ENCODE measurements at regions not wholly inside any gene's neighbourhood (a gene's known extent, or its start where the extent isn't known, plus 50 kb on each side); places are given as distances from the start of the nearest gene placed in this dataset.

- no peak for TF ChIP-seq CTCF (IDR thresholded peaks at IDR 0.05; ENCODE audit: insufficient read depth, low read length, severe bottlenecking)
- Histone ChIP-seq H3K4me3 (ENCODE audit: low read depth, low read length) (no peak overlapping the region), H3K36me3 (ENCODE audit: control insufficient read depth, insufficient read depth, low read length) (no peaks in the 10 kb centered on the region), H3K27me3 (ENCODE audit: control insufficient read depth, insufficient read depth, low read length) (no peaks in the 10 kb centered on the region)
- DNase-seq (ENCODE audit: low read depth), result no peak
- FAIRE-seq, result no peak
Observed at GRCh38 chrX:122857734-122858133, 326.3 kb upstream of the GRIA3 start.

- TF ChIP-seq CTCF (IDR thresholded peaks at IDR 0.05; ENCODE audit: insufficient read depth, low read length, severe bottlenecking), result no peak
- no peak for FAIRE-seq
Observed at GRCh38 chrX:122863067-122863466, 321.0 kb upstream of the GRIA3 start.

GRCh38 chrX:122866532-122866931 is 317.5 kb upstream of the GRIA3 start:
- Histone ChIP-seq H3K4me3 (ENCODE audit: low read depth, low read length) (no peak overlapping the region), H3K27me3 (ENCODE audit: control insufficient read depth, insufficient read depth, low read length) (no peaks in the 10 kb centered on the region), H3K36me3 (ENCODE audit: control insufficient read depth, insufficient read depth, low read length) (no peaks in the 10 kb centered on the region)
- peak; percentile 89 for DNase-seq (ENCODE audit: low read depth)
- FAIRE-seq, result no peak
- no peak for TF ChIP-seq CTCF (IDR thresholded peaks at IDR 0.05; ENCODE audit: insufficient read depth, low read length, severe bottlenecking)

More at GRCh38 chrX:122863067-122863466, 321.0 kb upstream of the GRIA3 start:
- no peak overlapping the region for H3K4me3 ChIP-seq (ENCODE audit: low read depth, low read length)
- H3K27me3 ChIP-seq (ENCODE audit: control insufficient read depth, insufficient read depth, low read length), result no peaks in the 10 kb centered on the region
- no peak for DNase-seq (ENCODE audit: low read depth)
- no peaks in the 10 kb centered on the region for H3K36me3 ChIP-seq (ENCODE audit: control insufficient read depth, insufficient read depth, low read length)

GRCh38 chrX:122868631-122869030 is 315.4 kb upstream of the GRIA3 start:
- Histone ChIP-seq H3K27me3 (ENCODE audit: control insufficient read depth, insufficient read depth, low read length) (no peaks in the 10 kb centered on the region), H3K36me3 (ENCODE audit: control insufficient read depth, insufficient read depth, low read length) (no peaks in the 10 kb centered on the region), H3K4me3 (ENCODE audit: low read depth, low read length) (no peak overlapping the region)
- FAIRE-seq (no peak), DNase-seq (ENCODE audit: low read depth) (no peak)
- TF ChIP-seq CTCF (IDR thresholded peaks at IDR 0.05; ENCODE audit: insufficient read depth, low read length, severe bottlenecking), result no peak

GRCh38 chrX:122869171-122869570 is 314.9 kb upstream of the GRIA3 start:
- Histone ChIP-seq H3K4me3 (ENCODE audit: low read depth, low read length) (no peak overlapping the region), H3K36me3 (ENCODE audit: control insufficient read depth, insufficient read depth, low read length) (no peaks in the 10 kb centered on the region), H3K27me3 (ENCODE audit: control insufficient read depth, insufficient read depth, low read length) (no peaks in the 10 kb centered on the region)
- DNase-seq (ENCODE audit: low read depth) (no peak), FAIRE-seq (no peak)
- TF ChIP-seq CTCF (IDR thresholded peaks at IDR 0.05; ENCODE audit: insufficient read depth, low read length, severe bottlenecking), result no peak

GRCh38 chrX:122878269-122878668 is 305.8 kb upstream of the GRIA3 start:
- FAIRE-seq, result no peak
- H3K4me3 ChIP-seq (ENCODE audit: low read depth, low read length), result no peak overlapping the region
- no peak for TF ChIP-seq CTCF (IDR thresholded peaks at IDR 0.05; ENCODE audit: insufficient read depth, low read length, severe bottlenecking)
- H3K36me3 ChIP-seq (ENCODE audit: control insufficient read depth, insufficient read depth, low read length), result no peaks in the 10 kb centered on the region
- no peak for DNase-seq (ENCODE audit: low read depth)
- H3K27me3 ChIP-seq (ENCODE audit: control insufficient read depth, insufficient read depth, low read length), result no peaks in the 10 kb centered on the region
